Astrocyte (in vitro differentiated cells and primary cell): ENCODE measurements at regions not wholly inside any gene's neighbourhood (a gene's known extent, or its start where the extent isn't known, plus 50 kb on each side); places are given as distances from the start of the nearest gene placed in this dataset.

ENCODE experiments used
- CTCF ChIP-seq: IDR thresholded peaks from 2 replicates; pipeline ENCODE4 v1.5.1; 2011; ENCODE audit warnings: low read depth, mild to moderate bottlenecking, inconsistent platforms, low read length, moderate library complexity; ENCODE audit not compliant: insufficient read depth
- EZH2 ChIP-seq: IDR thresholded peaks from 2 replicates; pipeline ENCODE4 v1.6.1; 2012; ENCODE audit warnings: mild to moderate bottlenecking, low read length, inconsistent platforms; ENCODE audit not compliant: insufficient read depth

GRCh38 chr18:24930971-24931370 is 421.0 kb downstream of the ZNF521 start:
- no peak for TF ChIP-seq CTCF
- TF ChIP-seq EZH2 = no peak
